ENCODE measurements at regions not wholly inside any gene's neighbourhood (a gene's known extent, or its start where the extent isn't known, plus 50 kb on each side); places are given as distances from the start of the nearest gene placed in this dataset.

DNA sequence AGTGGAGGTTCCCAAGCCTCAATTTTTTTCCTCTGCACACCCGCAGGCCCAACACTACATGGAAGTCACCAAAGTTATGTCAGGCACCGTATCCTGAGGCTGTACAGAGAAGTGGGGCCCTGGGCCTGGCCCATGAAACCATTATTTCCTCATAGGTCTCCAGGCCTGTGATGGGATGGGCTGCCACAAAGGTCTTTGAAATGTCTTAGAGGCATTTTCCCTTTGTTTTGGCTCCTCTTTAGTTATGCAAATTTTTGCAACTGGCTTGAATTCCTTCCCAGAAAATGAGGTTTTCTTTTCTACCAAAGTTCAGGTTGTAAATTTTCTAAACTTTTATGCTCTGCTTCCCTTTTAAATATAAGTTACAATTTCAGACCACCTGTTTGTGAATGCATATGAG lies 365.2 kb downstream of the HGF start:
- DNase-seq (ENCODE audit: extremely low spot score) = no peak
- CTCF ChIA-PET = no interaction called here
- POLR2A ChIA-PET = no interaction called here
- no peak for TF ChIP-seq CTBP1 (IDR thresholded peaks at IDR 0.05; ENCODE audit: borderline replicate concordance)
- TF ChIP-seq FOXK2 (IDR thresholded peaks at IDR 0.05) = no peak
- no peak for TF ChIP-seq LEF1 (IDR thresholded peaks at IDR 0.05; ENCODE audit: borderline replicate concordance)
- no peak for TF ChIP-seq TARDBP (IDR thresholded peaks at IDR 0.05)
- no peak for TF ChIP-seq FOXM1 (IDR thresholded peaks at IDR 0.05; ENCODE audit: borderline replicate concordance)
- TF ChIP-seq NFRKB (IDR thresholded peaks at IDR 0.05) = no peak
- TF ChIP-seq ELF4 (IDR thresholded peaks at IDR 0.05) = no peak
- no peak for TF ChIP-seq ZNF384 (IDR thresholded peaks at IDR 0.05)
- no peak for TF ChIP-seq BHLHE40 (IDR thresholded peaks at IDR 0.05; ENCODE audit: borderline replicate concordance)
- no peak for TF ChIP-seq L3MBTL2 (conservative IDR thresholded peaks at IDR 0.05)
- TF ChIP-seq, protein P1, sequence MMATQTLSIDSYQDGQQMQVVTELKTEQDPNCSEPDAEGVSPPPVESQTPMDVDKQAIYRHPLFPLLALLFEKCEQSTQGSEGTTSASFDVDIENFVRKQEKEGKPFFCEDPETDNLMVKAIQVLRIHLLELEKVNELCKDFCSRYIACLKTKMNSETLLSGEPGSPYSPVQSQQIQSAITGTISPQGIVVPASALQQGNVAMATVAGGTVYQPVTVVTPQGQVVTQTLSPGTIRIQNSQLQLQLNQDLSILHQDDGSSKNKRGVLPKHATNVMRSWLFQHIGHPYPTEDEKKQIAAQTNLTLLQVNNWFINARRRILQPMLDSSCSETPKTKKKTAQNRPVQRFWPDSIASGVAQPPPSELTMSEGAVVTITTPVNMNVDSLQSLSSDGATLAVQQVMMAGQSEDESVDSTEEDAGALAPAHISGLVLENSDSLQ (IDR thresholded peaks at IDR 0.05) = no peak
- TF ChIP-seq SP1 (IDR thresholded peaks at IDR 0.05) = no peak
- no peak for TF ChIP-seq FOXA1 (IDR thresholded peaks at IDR 0.05)
- no peak for TF ChIP-seq SUZ12 (IDR thresholded peaks at IDR 0.05)
- no peak for TF ChIP-seq ARNT (IDR thresholded peaks at IDR 0.05)
- no peak for TF ChIP-seq HDGF (IDR thresholded peaks at IDR 0.05; ENCODE audit: borderline replicate concordance)

DNA sequence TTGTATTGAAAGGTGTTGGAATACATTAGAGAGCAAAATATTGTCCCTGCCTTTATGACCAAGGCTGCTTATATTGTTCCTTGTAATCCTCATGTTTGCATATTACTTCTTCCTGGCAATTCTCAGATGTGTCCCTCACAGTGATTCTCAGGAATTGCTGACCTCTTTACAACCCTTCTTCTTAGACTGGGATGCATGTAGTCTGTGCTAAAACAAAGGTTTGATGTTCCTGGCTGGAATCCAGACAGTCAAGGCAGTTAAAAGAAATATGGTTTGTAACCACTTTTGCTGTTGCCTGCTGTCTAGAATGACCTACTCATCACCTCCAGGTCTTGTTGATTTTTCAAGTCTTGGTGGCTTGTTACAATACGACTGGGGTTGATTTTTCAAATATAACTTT lies 367.6 kb downstream of the HGF start:
- ChIA-PET POLR2A (no interaction called here), CTCF (no interaction called here)
- no peak for TF ChIP-seq ELF4 (IDR thresholded peaks at IDR 0.05)
- TF ChIP-seq ZNF384 (IDR thresholded peaks at IDR 0.05) = no peak
- TF ChIP-seq CTBP1 (IDR thresholded peaks at IDR 0.05; ENCODE audit: borderline replicate concordance) = no peak
- no peak for TF ChIP-seq FOXK2 (IDR thresholded peaks at IDR 0.05)
- TF ChIP-seq, protein P1 (IDR thresholded peaks at IDR 0.05) = no peak
- TF ChIP-seq LEF1 (IDR thresholded peaks at IDR 0.05; ENCODE audit: borderline replicate concordance) = no peak
- TF ChIP-seq BHLHE40 (IDR thresholded peaks at IDR 0.05; ENCODE audit: borderline replicate concordance) = no peak
- TF ChIP-seq ARNT (IDR thresholded peaks at IDR 0.05) = no peak
- TF ChIP-seq TARDBP (IDR thresholded peaks at IDR 0.05) = no peak
- no peak for TF ChIP-seq L3MBTL2 (conservative IDR thresholded peaks at IDR 0.05)
- no peak for TF ChIP-seq FOXA1 (IDR thresholded peaks at IDR 0.05)
- TF ChIP-seq NFRKB (IDR thresholded peaks at IDR 0.05) = no peak
- TF ChIP-seq SP1 (IDR thresholded peaks at IDR 0.05) = no peak
- TF ChIP-seq SUZ12 (IDR thresholded peaks at IDR 0.05) = no peak
- TF ChIP-seq FOXM1 (IDR thresholded peaks at IDR 0.05; ENCODE audit: borderline replicate concordance) = no peak
- TF ChIP-seq HDGF (IDR thresholded peaks at IDR 0.05; ENCODE audit: borderline replicate concordance) = no peak
- no peak for DNase-seq (ENCODE audit: extremely low spot score)

DNA sequence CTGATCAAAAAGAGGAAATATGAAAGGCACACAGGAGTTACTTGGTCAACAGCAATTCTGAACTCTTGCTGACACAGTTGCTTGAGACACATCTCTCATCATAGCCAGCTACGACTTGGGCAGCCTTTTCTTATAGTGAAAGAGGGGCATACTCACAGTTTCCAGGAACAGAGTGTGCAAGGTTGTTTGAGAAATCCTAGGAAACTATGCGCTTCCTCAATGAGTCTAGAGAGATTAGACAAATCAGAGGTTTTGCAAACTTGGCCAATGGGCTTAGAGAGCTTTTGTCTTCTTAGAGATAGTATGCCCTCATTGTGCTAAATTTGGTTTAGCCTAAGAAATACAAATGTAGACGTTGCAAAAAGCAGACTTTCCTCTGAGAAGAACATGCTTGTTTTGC lies 370.4 kb downstream of the HGF start:
- POLR2A ChIA-PET = no interaction called here
- no peak for DNase-seq (ENCODE audit: extremely low spot score)
- CTCF ChIA-PET = no interaction called here
- TF ChIP-seq FOXK2 (IDR thresholded peaks at IDR 0.05) = no peak
- TF ChIP-seq L3MBTL2 (conservative IDR thresholded peaks at IDR 0.05) = no peak
- TF ChIP-seq, protein P1 (IDR thresholded peaks at IDR 0.05) = no peak
- TF ChIP-seq SP1 (IDR thresholded peaks at IDR 0.05) = no peak
- TF ChIP-seq SUZ12 (IDR thresholded peaks at IDR 0.05) = no peak
- TF ChIP-seq ARNT (IDR thresholded peaks at IDR 0.05) = no peak
- no peak for TF ChIP-seq LEF1 (IDR thresholded peaks at IDR 0.05; ENCODE audit: borderline replicate concordance)
- TF ChIP-seq BHLHE40 (IDR thresholded peaks at IDR 0.05; ENCODE audit: borderline replicate concordance) = no peak
- no peak for TF ChIP-seq ELF4 (IDR thresholded peaks at IDR 0.05)

DNA sequence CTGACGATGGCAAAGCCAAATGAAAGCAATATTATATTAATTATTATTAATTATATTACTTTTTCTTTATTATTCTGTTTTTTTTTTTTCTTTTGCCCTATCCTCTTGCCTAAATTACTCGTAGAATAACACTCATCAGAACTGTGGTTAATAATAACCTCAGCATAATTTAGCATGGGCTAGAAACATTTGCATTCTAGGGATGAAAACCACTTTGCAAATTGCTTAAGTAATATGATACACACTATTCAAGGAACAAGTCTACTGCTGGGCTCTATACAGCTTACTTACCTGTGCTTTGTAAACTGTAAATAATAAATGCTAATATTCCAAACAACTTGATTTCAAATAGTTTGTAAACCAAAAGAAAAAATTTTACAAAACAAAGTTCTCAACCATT lies 375.8 kb downstream of the HGF start:
- CTCF ChIA-PET = interaction anchor here (0.5 kb wide), 1 partner anchor 88 kb away, joined by 3 read pairs; no protein-coding TSS in a partner anchor
- no peak for TF ChIP-seq HDGF (IDR thresholded peaks at IDR 0.05; ENCODE audit: borderline replicate concordance)
- no peak for TF ChIP-seq CTBP1 (IDR thresholded peaks at IDR 0.05; ENCODE audit: borderline replicate concordance)
- TF ChIP-seq ZNF384 (IDR thresholded peaks at IDR 0.05) = no peak
- no peak for DNase-seq (ENCODE audit: extremely low spot score)
- POLR2A ChIA-PET = no interaction called here

DNA sequence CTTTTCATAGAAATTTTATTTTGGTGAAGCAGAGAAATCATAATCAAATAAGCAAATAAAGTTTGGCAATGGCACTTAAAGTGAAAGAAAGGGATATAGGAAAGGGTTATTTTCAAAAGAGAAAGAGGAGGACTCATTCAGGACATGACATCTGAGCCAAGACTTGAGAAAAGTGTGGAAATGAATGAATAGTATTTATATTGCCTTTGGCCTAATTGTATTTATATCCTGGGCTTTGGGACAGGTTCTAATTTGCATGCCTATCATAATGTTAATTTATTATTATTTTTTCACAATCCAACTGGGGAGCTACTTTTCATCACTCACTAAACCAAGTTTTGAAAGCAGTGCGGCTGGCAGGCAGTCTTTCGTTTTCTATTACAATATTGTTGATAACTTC lies 376.8 kb downstream of the HGF start:
- POLR2A ChIA-PET = no interaction called here
- TF ChIP-seq SP1 (IDR thresholded peaks at IDR 0.05) = no peak
- no peak for TF ChIP-seq ARNT (IDR thresholded peaks at IDR 0.05)
- no peak for TF ChIP-seq HDGF (IDR thresholded peaks at IDR 0.05; ENCODE audit: borderline replicate concordance)
- no peak for TF ChIP-seq FOXM1 (IDR thresholded peaks at IDR 0.05; ENCODE audit: borderline replicate concordance)
- TF ChIP-seq SUZ12 (IDR thresholded peaks at IDR 0.05) = no peak
- no peak for TF ChIP-seq ELF4 (IDR thresholded peaks at IDR 0.05)
- TF ChIP-seq FOXK2 (IDR thresholded peaks at IDR 0.05) = no peak
- no peak for TF ChIP-seq LEF1 (IDR thresholded peaks at IDR 0.05; ENCODE audit: borderline replicate concordance)
- TF ChIP-seq BHLHE40 (IDR thresholded peaks at IDR 0.05; ENCODE audit: borderline replicate concordance) = no peak
- TF ChIP-seq FOXA1 (IDR thresholded peaks at IDR 0.05) = no peak
- TF ChIP-seq ZNF384 (IDR thresholded peaks at IDR 0.05) = no peak
- TF ChIP-seq, protein P1 (IDR thresholded peaks at IDR 0.05) = no peak
- TF ChIP-seq L3MBTL2 (conservative IDR thresholded peaks at IDR 0.05) = no peak
- TF ChIP-seq NFRKB (IDR thresholded peaks at IDR 0.05) = no peak
- no peak for TF ChIP-seq TARDBP (IDR thresholded peaks at IDR 0.05)
- TF ChIP-seq CTBP1 (IDR thresholded peaks at IDR 0.05; ENCODE audit: borderline replicate concordance) = no peak
- no peak for DNase-seq (ENCODE audit: extremely low spot score)
- CTCF ChIA-PET = no interaction called here

DNA sequence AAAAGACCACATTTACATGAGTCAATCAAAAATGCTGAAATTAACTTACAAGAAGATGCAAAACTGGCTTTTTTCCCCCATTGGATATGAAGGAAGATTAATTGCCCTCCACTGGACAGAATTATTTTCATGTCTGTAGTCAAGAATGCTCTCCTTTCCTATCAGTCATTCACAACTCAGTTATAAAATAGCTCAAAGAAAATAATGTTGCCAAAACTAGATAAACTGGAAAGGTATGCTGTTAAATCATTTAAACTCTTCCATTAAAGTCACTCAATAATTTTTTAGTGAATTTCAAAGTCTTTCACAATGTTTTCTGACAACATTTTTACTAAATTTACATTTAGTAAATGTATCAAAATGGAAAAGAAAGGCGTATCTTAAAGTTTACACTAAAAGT lies 384.5 kb downstream of the HGF start:
- TF ChIP-seq TARDBP (IDR thresholded peaks at IDR 0.05) (no peak), ELF4 (IDR thresholded peaks at IDR 0.05) (no peak), SUZ12 (IDR thresholded peaks at IDR 0.05) (no peak), L3MBTL2 (conservative IDR thresholded peaks at IDR 0.05) (no peak), NFRKB (IDR thresholded peaks at IDR 0.05) (no peak), BHLHE40 (IDR thresholded peaks at IDR 0.05; ENCODE audit: borderline replicate concordance) (no peak), FOXA1 (IDR thresholded peaks at IDR 0.05) (no peak)
- no peak for DNase-seq (ENCODE audit: extremely low spot score)
- POLR2A ChIA-PET = no interaction called here
- CTCF ChIA-PET = no interaction called here

All from HEK293T (cell line).